ENCODE measurements at regions not wholly inside any gene's neighbourhood (a gene's known extent, or its start where the extent isn't known, plus 50 kb on each side); places are given as distances from the start of the nearest gene placed in this dataset.
A peak's percentile ranks its signal among the peaks of the same experiment; 100 is the strongest.

GRCh38 chr13:105340061-105340606 lies 1195.3 kb downstream of the EFNB2 start:
- in situ Hi-C loops (cut with HindIII; ENCODE audit: low sequenced_read_pairs) = no loop called here
- DNase-seq (ENCODE audit: low read depth, low spot score) = no peak
- no peak overlapping the region for H3K4me3 ChIP-seq (ENCODE audit: low read depth, low read length)
- TF ChIP-seq CTCF (IDR thresholded peaks at IDR 0.05; ENCODE audit: low read depth, low read length) = no peak

- in situ Hi-C loops (cut with HindIII; ENCODE audit: low sequenced_read_pairs) = no loop called here
- no peak overlapping the region for H3K4me3 ChIP-seq (ENCODE audit: low read depth, low read length)
- TF ChIP-seq CTCF (IDR thresholded peaks at IDR 0.05; ENCODE audit: low read depth, low read length) = no peak
- DNase-seq (ENCODE audit: low read depth, low spot score) = no peak
Measured at GRCh38 chr13:105338773-105339172, 1196.7 kb downstream of the EFNB2 start.

GRCh38 chr13:105338006-105338405 lies 1197.5 kb downstream of the EFNB2 start:
- no peak for TF ChIP-seq CTCF (IDR thresholded peaks at IDR 0.05; ENCODE audit: low read depth, low read length)
- no peak overlapping the region for H3K4me3 ChIP-seq (ENCODE audit: low read depth, low read length)
- in situ Hi-C loops (cut with HindIII; ENCODE audit: low sequenced_read_pairs) = no loop called here
- DNase-seq (ENCODE audit: low read depth, low spot score) = no peak

GRCh38 chr13:105336706-105337576 lies 1198.5 kb downstream of the EFNB2 start:
- in situ Hi-C loops (cut with HindIII; ENCODE audit: low sequenced_read_pairs) = no loop called here
- peak; percentile 27 for DNase-seq (ENCODE audit: low read depth, low spot score)
- H3K4me3 ChIP-seq (ENCODE audit: low read depth, low read length) = no peak overlapping the region
- TF ChIP-seq CTCF (IDR thresholded peaks at IDR 0.05; ENCODE audit: low read depth, low read length) = no peak

- in situ Hi-C loops (cut with HindIII; ENCODE audit: low sequenced_read_pairs) = no loop called here
- no peak for TF ChIP-seq CTCF (IDR thresholded peaks at IDR 0.05; ENCODE audit: low read depth, low read length)
- no peak overlapping the region for H3K4me3 ChIP-seq (ENCODE audit: low read depth, low read length)
- peak; percentile 80 for DNase-seq (ENCODE audit: low read depth, low spot score)
Measured at GRCh38 chr13:105334211-105334610, 1201.3 kb downstream of the EFNB2 start.

- peak; percentile 19 for DNase-seq (ENCODE audit: low read depth, low spot score)
- H3K4me3 ChIP-seq (ENCODE audit: low read depth, low read length) = no peak overlapping the region
- in situ Hi-C loops (cut with HindIII; ENCODE audit: low sequenced_read_pairs) = no loop called here
Measured at GRCh38 chr13:105333416-105333815, 1202.0 kb downstream of the EFNB2 start.

More at GRCh38 chr13:105333416-105333815, 1202.0 kb downstream of the EFNB2 start:
- no peak for TF ChIP-seq CTCF (IDR thresholded peaks at IDR 0.05; ENCODE audit: low read depth, low read length)

Measured in astrocyte of the spinal cord (primary cell).